DND-41 (cell line): ENCODE measurements at regions not wholly inside any gene's neighbourhood (a gene's known extent, or its start where the extent isn't known, plus 50 kb on each side); places are given as distances from the start of the nearest gene placed in this dataset.

Experiments
- CTCF ChIP-seq: IDR thresholded peaks from 2 replicates; pipeline ENCODE4 v1.5.1; 2012; ENCODE audit warnings: borderline replicate concordance, low read length, moderate library complexity, mild to moderate bottlenecking; ENCODE audit not compliant: poor library complexity, severe bottlenecking; ENCODE audit errors: extremely low read depth
- EZH2 ChIP-seq: IDR thresholded peaks from 3 replicates; pipeline ENCODE4 v1.6.1; 2012; ENCODE audit warnings: borderline replicate concordance, low read depth, mild to moderate bottlenecking, moderate library complexity, low read length, inconsistent platforms; ENCODE audit not compliant: severe bottlenecking

- no peak for TF ChIP-seq EZH2
- no peak for TF ChIP-seq CTCF
Observed at GRCh38 chr11:37026741-37027140, 428.7 kb upstream of the RAG2 start.
